Ureter (tissue), 1 donor: ENCODE measurements at regions not wholly inside any gene's neighbourhood (a gene's known extent, or its start where the extent isn't known, plus 50 kb on each side); places are given as distances from the start of the nearest gene placed in this dataset.

Experiments used
- DNase-seq: peaks from one replicate; pipeline ENCODE4 v3.0.0-alpha.2; 2020; ENCODE audit warnings: low spot score
- donor health status: DM: yes; HTN: yes; CAD: no.

DNA sequence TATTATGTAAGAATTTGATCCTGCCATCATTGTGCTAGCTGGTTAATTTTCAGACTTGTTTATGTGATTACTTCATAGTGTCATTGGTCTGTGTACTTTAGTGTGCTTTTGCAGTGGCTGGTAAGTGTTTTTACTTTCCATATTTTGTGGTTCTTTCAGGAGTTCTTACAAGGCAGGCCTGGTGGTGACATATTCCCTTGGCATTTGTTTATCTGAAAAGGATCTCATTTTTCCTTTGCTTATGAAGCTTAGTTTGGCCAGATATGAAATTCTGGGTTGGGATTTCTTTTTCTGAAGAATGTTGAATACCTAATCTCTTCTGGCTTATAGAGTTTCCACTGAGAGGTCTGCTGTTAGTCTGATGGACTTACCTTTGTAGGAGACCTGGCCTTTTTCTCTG lies 72.8 kb upstream of the MC4R start:
- DNase-seq: no peak

DNA sequence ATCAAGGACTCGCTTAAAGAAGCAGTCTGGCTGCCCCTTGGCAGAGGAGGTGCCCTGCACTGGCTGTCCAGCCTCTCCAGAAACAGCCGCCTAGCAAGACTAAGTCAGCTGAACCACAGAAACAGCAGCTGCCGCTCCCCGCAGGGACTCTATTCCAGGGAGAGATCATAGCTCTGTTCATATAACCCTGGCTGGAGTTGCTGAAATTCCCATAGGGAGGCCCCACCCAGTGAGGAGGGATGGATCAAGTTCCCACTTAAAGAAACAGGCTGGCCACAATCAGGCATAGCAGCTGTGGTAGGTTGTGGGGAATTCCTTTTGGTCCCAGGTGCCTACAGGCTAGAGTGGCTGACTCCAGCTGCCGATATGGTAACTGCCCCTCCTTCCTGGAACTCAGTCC lies 74.2 kb upstream of the MC4R start:
- no peak for DNase-seq

DNA sequence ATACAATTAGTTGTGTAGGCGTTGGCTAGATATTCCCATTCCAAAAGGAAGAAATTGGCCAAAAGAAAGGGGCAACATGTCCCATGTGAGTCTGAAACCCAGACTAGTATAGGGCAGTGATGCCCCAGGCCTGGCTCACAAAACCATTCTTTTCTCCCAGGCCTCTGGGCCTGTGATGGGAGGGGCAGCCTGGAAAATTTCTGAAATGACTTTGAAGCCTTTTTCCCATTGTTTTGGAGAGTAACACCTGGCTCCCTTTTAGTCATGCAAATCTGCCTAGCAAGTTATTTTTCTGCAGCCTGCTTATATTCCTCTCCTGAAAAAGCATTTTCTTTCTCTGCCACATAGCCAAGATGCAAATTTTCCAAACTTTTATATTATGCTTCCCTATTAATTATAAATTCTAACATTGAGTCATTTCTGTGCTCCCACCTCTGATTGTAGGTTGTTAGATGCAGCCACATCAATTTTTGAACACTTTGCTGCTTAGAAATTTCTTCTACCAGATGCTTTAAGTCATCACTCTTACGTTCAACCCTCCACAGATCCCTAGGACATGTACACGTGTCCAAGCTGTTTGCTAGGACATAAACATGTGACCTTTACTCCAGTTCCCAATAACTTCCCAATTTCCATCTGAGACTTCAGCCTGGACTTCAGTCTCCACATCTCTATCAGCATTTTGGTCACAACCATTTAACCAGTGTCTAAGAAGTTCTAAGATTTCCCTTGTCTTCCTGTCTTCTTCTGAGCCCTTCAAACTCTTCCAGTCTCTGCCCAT lies 76.1 kb upstream of the MC4R start:
- no peak for DNase-seq

DNA sequence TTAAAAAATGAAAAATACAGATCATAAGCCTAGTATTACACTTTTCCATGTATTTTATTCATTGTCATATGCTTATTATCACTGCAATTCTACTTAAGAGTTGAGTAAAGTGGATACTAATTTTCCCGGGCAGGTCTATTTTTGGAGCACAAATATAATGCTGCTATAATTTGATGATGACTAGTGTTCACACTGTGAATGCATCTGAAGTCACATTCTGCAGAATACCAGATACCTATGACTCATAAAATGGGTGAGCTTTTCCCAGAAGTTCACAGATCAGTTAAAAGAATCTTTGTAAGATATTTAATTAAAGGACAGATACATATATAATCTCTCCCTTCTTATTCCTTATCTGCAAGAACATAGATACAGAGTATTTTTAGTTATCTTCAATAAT lies 79.8 kb upstream of the MC4R start:
- DNase-seq: no peak

DNA sequence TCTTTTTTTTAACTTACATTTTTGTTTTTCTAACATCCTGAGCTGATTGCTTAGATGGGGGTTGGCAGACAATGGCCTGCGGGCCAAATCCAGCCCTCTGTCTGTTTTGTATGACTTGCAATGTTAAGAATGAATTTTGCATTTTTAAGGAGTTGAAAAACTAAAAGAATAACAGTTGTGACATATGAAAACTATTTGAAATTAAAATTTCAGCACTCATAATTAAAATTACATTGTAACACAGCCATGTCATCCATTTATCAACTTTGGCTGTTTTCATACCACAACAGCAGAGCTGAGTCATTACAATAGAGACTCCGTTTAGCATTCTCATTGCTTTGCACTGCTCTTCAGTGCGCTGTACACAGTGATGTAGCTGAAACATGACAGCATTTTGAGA lies 94.1 kb upstream of the MC4R start:
- DNase-seq: no peak

DNA sequence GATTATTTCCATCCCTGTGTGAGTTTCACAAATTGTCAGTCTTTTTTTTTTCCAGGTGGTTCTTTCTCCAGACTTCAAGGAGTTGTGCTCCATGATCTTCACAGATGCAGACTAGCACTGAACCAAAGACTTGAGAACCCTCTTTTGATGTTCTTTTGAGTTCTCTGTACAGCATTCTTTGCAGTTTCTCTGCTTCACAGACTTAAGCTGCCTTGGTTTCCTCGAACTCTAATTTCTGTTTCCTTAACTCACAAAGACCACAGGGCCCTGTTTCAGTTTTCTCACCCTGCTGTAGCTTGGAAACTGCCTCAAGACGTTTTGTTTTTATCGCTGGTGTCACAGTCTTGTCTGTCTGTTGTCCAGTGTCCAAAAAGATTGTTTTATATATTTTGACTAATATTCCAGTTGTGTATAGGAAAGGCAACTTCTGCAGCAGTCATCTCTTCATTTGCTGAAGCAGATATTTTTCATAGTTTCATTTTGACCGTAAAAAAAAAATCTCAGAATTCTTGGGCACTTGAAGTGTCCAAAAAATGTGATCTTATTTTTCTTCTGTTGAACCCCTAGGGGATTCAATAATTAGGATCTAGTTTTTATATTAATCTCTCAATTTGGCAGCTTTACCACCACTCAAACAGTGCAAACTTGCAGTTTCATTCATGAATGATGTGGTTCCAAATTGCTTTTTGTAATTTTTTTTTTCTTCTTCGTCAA lies 97.0 kb upstream of the MC4R start:
- no peak for DNase-seq

DNA sequence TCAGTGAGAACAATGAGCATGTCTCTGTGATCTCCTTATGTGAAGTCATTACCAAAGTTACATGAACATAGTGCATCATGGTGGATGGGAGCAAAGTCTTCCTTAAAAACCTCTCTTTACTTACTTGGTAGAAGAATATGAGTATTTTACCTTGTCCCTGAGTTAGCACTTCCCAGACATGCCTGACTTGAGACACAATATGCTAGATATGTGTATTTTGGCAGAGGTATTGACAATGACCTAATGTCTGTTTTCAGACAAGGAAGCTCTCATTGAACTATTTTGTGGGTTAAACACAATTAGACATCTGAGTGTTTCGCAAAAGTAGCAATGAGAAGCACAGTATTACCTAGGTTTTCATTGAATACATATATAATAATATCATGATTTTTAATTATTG lies 99.1 kb upstream of the MC4R start:
- no peak for DNase-seq

DNA sequence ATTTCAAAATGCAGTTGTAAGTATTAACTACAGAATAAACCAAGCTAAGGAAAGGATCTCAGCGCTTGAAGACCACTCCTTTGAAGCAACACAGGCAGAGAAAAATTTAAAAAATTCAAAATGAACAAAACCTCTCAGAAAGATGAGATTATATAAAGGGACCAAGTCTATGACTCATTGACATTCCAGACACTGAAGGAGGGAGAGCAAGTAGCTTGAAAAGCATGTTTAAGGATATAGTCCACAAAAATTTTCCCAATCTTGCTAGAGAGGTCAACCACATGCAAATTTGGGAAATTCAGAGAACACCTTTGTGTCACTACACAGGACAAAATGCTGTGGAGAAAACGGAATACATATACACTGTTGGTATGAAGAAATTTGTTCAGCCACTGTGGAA lies 112.6 kb upstream of the MC4R start:
- no peak for DNase-seq

DNA sequence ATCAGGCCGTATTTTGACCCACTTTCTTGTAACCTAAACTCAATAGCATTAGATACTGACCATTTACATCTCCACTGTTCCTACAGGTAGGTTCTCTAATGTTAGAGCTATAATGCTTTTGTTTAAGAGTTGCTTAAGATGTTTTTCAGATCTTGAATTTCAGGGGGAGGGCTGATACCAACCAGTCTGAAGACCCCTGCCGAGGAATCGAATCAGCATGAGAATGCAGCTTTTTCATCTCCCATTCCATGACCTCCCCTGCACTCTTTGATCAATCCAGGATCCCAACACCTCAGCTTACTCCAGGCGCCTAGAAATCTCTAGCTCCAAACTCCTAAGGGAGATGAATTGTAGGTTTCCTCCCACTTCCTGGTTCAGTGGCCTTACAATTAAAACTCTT lies 120.5 kb upstream of the MC4R start:
- DNase-seq: no peak

DNA sequence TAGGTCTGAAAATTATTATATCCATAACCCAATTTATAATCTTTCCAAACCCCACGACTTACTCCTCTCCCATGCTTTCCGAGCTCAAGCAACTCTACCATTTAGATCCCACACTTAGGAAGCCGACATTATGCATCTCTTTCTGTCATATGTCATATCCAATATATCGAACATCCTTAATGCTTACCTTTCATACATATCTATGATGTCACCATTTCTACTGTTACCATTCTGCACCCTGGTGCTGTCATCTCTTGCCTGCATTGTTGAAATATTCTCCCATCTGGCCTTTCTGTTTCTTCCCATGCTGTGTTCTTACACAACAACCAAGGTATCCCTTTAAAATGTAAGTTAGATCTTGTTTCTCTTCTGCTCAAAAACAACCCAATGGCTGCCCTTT lies 127.1 kb upstream of the MC4R start:
- DNase-seq: no peak

DNA sequence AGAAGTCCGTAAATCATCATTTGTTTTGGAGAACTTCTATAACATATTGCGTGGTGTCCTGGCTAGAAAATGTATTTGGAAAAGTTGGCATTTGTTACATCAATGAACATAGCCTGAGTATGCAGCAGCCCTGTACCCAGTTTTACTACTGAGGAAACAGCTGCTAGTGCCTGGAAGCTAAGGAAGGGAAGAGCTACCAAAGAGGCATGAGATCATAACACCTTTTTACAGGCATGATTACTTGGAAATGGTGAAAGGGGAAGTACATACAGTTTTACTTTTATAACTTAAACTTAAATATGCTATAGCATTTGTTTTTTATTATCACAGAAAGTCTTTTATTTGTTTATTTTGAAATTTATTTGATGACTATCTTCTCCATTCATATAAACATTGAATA lies 128.4 kb upstream of the MC4R start:
- no peak for DNase-seq

DNA sequence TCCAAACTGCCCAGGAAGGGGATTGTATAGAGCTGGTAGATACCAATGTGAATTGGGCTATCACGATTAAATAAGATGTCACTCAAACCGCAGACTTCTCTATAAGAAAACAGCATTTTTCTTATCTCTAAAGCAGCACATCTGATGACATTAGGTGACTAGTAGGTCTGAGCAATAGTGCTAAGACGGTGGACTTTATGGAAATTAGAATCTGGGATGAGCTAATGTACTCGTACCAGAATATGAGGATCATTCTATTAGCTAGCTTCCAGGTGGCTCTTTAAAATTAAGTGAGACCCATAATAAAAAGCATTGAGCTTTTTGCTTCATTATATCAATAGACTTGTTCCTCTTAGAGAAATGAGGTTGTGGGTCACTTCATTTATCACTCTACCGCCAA lies 130.0 kb upstream of the MC4R start:
- DNase-seq: no peak

DNA sequence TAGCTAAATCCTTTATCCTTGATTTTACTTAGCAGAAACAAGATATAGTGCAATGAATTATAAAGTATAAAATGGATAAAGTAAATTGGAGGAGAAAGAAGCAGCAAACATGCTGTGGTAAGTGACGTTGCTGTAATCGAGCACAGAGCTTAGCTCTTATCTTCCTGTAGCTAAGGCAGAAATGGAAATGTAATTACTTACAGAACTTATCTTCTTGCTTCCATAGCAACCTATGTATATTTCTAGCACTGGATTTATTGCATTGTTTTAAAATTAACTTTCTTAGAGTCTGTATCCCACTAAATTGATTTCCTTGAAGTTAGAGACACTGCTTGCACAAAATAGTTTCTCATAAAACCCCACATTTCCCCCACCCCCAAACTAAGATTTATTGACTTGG lies 130.6 kb upstream of the MC4R start:
- no peak for DNase-seq

DNA sequence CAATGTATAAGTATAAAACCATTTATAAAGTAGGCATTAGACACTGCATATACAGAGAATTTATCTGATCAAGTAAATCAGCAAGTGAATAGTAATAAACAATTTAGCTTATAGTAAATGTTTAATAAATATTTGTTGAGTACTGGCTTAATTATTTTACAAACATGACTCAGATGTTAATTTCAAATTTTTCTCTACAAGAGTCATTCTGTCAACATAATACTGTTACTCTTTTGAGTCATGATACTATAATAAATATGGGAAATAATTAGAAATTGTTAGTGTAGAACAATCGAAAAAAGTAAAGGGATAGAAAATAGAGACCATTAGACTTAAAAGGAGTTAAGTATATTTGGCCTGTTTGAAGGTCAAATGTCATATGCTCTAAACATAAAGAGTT lies 133.6 kb upstream of the MC4R start:
- DNase-seq: no peak

DNA sequence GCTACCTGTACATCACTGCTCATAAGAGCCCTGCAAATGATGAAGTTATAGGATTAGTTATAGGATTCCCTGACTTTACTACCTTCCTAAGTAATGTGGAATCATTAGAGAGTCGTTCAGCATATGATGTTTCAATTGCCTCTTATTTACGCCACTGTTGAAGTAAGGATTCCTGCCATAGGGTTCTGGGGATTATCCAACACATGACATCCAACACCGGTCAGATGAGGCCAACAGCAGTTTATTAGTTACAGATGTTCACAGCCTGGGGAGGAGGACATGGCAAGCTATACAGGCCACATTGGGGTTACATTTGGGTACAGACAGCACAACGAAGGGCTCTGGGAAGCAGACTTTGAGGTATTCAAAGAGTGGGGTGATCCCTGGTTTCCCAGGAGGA lies 134.1 kb upstream of the MC4R start:
- DNase-seq: no peak

DNA sequence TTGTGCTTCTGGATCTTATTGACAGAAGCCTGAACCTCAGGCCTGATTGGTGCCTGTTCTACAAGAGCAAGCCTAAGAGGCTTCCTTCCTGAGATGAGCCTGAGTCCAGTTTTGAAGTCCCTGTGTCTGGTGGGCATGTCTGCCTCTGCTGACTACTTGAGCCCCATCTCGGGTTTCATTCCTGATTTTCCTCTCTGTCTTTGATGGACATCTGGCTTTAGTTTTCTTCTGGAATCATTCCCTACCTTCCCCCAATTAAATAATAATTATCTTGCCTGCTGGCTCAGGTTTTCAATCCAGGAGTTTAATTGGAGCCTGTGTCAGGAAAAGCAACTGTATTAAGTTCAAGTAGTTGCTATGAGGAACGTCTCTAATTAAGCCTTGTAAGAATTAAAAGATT lies 135.5 kb upstream of the MC4R start:
- no peak for DNase-seq

DNA sequence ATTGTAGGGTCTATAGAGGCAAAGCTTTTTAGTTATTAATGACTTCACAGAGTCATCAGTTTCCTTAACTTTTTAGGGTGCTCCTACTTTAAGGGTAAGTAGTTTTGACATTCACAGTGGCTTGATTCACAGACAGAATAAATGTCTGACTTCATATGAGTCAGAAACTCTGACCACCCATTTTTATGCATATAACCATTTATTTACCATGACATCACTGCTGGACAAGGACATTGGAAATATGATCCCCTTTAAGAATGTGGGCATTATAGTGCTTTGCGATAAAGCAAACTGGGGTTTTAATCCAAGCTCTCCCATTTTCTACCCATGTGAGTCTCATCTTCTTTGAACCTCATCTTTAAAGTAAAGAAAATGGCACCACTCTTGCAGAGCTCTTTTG lies 162.0 kb upstream of the MC4R start:
- no peak for DNase-seq

DNA sequence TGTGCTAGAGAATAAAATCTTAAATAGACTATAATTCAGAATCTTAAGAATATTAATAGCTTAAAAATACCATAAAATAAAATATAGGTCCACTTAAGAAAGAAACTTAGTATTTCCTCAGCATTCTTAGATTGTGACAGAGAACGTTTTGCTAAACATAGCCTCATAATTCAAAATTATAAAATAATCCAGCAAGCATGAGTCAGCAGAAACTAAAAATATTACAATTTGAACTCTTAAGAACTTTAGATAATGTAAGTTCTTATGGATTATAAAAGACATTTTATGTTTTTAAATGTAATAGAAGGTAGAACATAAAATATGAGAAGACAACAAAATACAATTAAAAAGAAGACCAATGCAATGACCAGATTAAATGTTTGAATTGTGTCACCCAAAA lies 164.5 kb upstream of the MC4R start:
- DNase-seq: no peak

DNA sequence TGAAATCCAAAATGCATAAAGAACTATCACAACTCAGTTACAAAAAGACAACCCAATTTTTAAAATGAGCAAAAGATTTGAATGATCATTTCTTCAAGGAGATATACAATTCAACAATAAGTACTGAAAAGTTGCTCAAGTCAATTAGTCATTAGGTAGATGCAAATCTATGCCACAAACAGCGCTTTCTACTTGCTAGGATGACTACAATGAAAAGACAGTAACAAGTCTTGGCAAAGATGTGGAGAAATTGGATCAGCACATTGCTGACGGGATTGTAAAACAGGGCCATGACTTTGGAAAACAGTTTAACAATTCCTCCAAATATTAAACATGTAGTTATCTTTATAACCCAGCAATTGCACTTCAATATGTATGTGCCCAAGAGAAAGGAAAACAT lies 166.3 kb upstream of the MC4R start:
- DNase-seq: no peak

DNA sequence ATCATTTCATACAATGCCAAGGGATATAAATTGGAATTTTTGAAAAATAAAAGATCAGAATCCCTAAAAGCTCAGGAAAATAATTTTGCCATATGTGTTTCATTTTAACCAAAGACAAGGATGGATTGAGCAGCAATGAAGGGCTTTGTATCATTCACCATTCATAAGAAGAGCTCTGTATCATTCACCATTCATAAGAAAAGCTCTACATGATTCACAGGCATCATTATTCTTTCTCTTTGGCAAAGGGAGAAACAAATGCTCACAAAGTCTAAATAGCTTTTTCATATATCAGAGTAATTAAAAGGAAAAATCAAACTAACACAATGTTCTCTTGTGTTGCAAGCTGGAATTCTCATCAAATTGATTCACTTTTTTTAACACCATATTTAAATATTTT lies 169.1 kb upstream of the MC4R start:
- DNase-seq: no peak

DNA sequence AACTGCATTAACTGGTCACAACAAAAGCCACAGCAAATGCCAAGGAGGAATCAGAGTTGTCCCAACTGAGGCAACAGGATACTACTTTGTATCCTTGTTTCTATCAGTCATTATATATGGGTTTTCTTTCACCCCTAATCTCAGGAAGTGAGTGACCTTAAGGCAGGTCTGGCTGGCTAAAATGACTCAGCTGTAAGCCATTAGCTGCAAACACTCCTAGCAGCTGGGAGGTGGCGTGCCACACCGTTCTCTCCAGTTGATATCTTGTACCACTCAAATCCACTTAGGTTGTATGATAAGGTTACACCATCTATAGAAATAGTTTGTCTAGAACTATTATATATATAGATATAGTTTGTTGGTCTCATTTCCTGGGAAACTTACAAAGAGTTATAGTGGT lies 171.1 kb upstream of the MC4R start:
- no peak for DNase-seq

DNA sequence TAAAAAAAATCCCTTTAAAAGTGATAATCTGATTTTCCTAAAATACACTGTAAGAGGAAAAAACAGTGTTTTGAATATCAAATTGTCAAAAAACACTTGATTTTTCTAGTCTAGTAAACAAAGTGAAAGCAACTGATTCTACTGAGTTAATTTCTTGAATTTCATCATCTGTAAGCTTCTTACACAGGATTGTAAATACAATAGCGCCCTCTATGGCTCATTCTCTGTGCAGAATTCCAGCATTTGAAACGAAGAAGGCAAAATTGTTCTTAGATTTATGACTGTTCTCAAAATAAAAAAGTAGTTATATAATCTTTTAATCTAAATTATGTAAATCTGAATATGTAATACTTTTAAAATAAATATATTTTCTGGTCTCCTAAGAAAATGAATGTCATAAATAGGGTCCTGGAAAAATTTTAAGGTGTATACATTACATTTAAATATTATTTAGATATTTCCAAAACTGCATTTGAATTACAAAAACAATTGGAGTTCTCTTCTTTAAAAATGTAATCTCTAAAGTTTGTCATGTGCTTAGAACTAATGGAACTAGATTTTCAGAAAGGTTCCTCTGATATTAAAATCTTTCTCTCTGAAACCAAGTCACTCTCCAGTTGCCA lies 176.9 kb upstream of the MC4R start:
- peak; percentile 44 for DNase-seq

DNA sequence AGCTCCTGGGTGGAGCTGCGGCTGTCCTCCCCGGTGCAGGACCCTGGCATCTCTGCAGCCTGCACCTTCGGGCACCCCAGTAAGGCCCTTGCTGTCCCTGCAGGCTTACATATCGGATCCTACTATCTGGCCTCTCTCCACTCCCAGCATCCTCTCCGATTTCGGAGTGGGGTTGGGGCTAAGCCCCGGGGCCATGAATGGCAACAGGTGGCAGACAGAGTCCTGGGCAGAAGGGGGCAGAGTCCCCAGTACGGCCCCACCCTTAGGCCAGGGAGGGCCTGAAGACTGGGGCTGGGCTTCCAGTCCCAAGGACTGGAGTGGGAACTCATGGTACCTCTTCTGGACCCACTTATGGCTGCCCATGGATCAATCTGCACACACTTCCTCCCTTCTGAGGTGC lies 180.4 kb upstream of the MC4R start:
- no peak for DNase-seq
